Neuron (in vitro differentiated cells): ENCODE measurements at regions not wholly inside any gene's neighbourhood (a gene's known extent, or its start where the extent isn't known, plus 50 kb on each side); places are given as distances from the start of the nearest gene placed in this dataset.

Experiments
- H2AFZ ChIP-seq: one replicate; pipeline ENCODE4 v1.6.1; 2013; ENCODE audit warnings: low read depth, mild to moderate bottlenecking, inconsistent platforms, low read length, moderate library complexity
- H3K27me3 ChIP-seq: one replicate; pipeline ENCODE4 v1.6.1; 2013; ENCODE audit warnings: low read length; ENCODE audit not compliant: insufficient read depth
- H3K36me3 ChIP-seq: one replicate; pipeline ENCODE4 v1.6.1; 2013; ENCODE audit warnings: low read length; ENCODE audit not compliant: insufficient read depth
- H3K4me1 ChIP-seq: one replicate; pipeline ENCODE4 v1.6.1; 2013; ENCODE audit warnings: low read length; ENCODE audit not compliant: insufficient read depth
- H3K4me3 ChIP-seq: 2 replicates; pipeline ENCODE4 v1.5.1; 2013; ENCODE audit warnings: mild to moderate bottlenecking, low read length, moderate library complexity
- H3K9me3 ChIP-seq: one replicate; pipeline ENCODE4 v1.6.1; 2013; ENCODE audit warnings: low read length

- Histone ChIP-seq H3K4me1 (no peaks in the 10 kb centered on the region), H3K4me3 (no peak overlapping the region), H3K36me3 (no peaks in the 10 kb centered on the region), H3K9me3 (no peaks in the 10 kb centered on the region), H2AFZ (no peak overlapping the region), H3K27me3 (no peaks in the 10 kb centered on the region)
These were observed 307.4 kb upstream of the B3GAT1 start for GRCh38 chr11:134719397-134719796.

DNA sequence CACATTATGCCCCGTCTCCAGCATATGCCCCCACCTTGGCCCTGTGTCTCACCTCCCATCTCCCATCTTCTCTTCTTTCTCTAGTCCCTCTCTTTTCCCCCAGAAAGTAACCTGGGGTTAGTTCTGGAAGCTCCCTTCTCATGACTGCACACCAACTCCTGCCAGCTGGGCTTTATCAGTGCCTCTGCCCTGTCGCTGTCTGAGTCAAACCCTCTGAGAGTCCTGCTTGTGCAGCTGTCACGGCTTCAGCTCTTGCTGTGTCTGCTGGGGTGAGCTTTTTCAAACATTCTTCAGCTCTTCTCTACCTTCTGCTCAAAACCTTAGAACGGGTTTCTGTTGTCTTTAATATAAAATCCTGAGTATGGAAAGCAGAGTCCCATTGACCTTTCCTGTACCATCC is 304.5 kb upstream of the B3GAT1 start:
- H3K9me3 ChIP-seq, result no peaks in the 10 kb centered on the region
- no peak overlapping the region for H3K4me3 ChIP-seq
- H3K36me3 ChIP-seq, result no peaks in the 10 kb centered on the region
- peaks cover 3% of the 10 kb centered on the region for H3K4me1 ChIP-seq
- no peak overlapping the region for H2AFZ ChIP-seq
- H3K27me3 ChIP-seq, result no peaks in the 10 kb centered on the region

GRCh38 chr11:134714021-134714656 is 302.1 kb upstream of the B3GAT1 start:
- no peak overlapping the region for H3K4me3 ChIP-seq
- H3K27me3 ChIP-seq, result no peaks in the 10 kb centered on the region
- H3K4me1 ChIP-seq, result peaks cover 3% of the 10 kb centered on the region
- no peaks in the 10 kb centered on the region for H3K36me3 ChIP-seq
- H2AFZ ChIP-seq, result no peak overlapping the region
- no peaks in the 10 kb centered on the region for H3K9me3 ChIP-seq

- Histone ChIP-seq H3K4me1 (peaks cover 3% of the 10 kb centered on the region), H3K27me3 (no peaks in the 10 kb centered on the region), H2AFZ (no peak overlapping the region), H3K4me3 (no peak overlapping the region), H3K36me3 (no peaks in the 10 kb centered on the region), H3K9me3 (no peaks in the 10 kb centered on the region)
These were observed 300.4 kb upstream of the B3GAT1 start for GRCh38 chr11:134712228-134713145.

DNA sequence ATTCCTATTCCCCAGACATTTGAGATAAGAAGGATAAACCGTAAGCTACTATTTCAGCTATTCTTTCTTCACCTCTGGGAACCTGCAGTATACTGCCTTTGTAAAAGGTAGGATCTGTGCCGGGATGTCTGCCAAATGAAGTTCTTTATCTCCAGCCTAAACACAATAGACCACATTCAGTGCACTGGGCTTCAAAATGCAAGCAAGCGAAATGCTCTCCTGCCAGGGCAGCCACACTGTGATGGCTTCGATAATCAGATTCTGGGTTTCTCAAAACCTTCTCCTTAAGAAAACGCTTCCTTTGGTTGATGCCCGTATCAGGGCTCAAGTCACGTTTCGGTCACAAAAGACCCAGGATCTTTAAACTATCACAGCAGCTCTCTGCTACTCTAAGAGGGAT is 299.5 kb upstream of the B3GAT1 start:
- Histone ChIP-seq H3K4me3 (no peak overlapping the region), H3K9me3 (no peaks in the 10 kb centered on the region), H3K27me3 (no peaks in the 10 kb centered on the region), H3K36me3 (no peaks in the 10 kb centered on the region), H2AFZ (no peak overlapping the region), H3K4me1 (peaks cover 3% of the 10 kb centered on the region)

DNA sequence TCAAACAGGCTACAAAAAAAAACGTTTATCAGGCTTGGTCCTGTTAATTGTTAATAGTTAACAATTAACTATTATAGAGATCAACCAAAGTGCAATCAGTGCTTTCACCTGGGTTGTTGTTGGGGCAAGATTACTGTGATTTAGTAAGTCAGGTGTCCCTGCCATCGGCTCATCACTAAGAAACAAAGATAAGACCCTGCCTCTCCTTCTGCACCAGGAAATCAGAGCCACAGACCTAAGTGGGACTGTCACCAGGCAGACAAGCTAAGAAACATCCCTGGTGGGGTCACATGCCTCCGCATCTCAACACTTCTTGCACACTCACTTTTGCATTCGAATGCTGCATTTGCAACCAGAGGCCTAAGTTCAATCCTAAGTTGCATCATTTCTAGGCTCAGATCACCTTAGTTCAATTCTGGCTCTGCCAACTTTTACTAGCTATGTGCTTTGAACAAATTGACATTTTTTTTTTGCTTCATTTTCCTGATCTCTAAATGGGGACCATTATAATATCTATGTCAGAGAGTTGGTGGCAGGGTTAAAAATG is 298.9 kb upstream of the B3GAT1 start:
- no peaks in the 10 kb centered on the region for H3K27me3 ChIP-seq
- no peak overlapping the region for H2AFZ ChIP-seq
- peaks cover 3% of the 10 kb centered on the region for H3K4me1 ChIP-seq

GRCh38 chr11:134705858-134706257 is 293.8 kb upstream of the B3GAT1 start:
- peaks cover 2% of the 10 kb centered on the region for H3K27me3 ChIP-seq
- H3K4me1 ChIP-seq, result no peaks in the 10 kb centered on the region
- no peak overlapping the region for H2AFZ ChIP-seq
- H3K36me3 ChIP-seq, result no peaks in the 10 kb centered on the region
- no peak overlapping the region for H3K4me3 ChIP-seq
- no peaks in the 10 kb centered on the region for H3K9me3 ChIP-seq

More for the DNA sequence above, 298.9 kb upstream of the B3GAT1 start:
- no peaks in the 10 kb centered on the region for H3K9me3 ChIP-seq
- no peaks in the 10 kb centered on the region for H3K36me3 ChIP-seq
- H3K4me3 ChIP-seq, result no peak overlapping the region

DNA sequence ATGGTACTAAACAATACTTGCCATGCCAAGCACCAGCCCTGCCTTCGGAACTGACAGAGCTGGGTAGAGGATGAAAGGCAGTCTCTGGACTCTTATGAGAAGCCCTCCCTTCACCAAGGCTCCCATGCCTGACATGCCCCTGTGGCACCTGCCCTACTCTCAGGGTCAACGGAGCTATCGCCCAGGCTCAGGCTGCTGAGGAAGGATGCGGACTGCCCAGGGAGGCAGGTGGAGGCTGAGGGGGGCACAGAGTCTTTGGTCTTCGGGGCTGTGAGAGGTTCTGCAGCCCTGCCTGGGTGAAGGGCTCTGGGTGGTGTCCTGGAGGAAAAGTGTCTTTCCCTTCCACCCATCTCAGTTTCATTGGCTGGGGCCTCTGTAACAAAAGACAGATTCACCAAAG is 290.8 kb upstream of the B3GAT1 start:
- H3K9me3 ChIP-seq, result no peaks in the 10 kb centered on the region
- no peak overlapping the region for H3K4me3 ChIP-seq
- H3K4me1 ChIP-seq, result no peaks in the 10 kb centered on the region
- no peak overlapping the region for H2AFZ ChIP-seq
- peaks cover 2% of the 10 kb centered on the region for H3K27me3 ChIP-seq
- no peaks in the 10 kb centered on the region for H3K36me3 ChIP-seq

- Histone ChIP-seq H3K4me1 (no peaks in the 10 kb centered on the region), H3K27me3 (peaks cover 2% of the 10 kb centered on the region), H3K4me3 (no peak overlapping the region), H3K9me3 (no peaks in the 10 kb centered on the region), H3K36me3 (no peaks in the 10 kb centered on the region), H2AFZ (no peak overlapping the region)
These were observed 289.6 kb upstream of the B3GAT1 start for GRCh38 chr11:134701564-134702165.

- Histone ChIP-seq H3K27me3 (peaks cover 7% of the 10 kb centered on the region), H3K4me1 (no peaks in the 10 kb centered on the region), H3K36me3 (no peaks in the 10 kb centered on the region), H3K9me3 (no peaks in the 10 kb centered on the region), H3K4me3 (no peak overlapping the region), H2AFZ (no peak overlapping the region)
These were observed 288.1 kb upstream of the B3GAT1 start for GRCh38 chr11:134700101-134700640.

GRCh38 chr11:134696455-134696854 is 284.4 kb upstream of the B3GAT1 start:
- Histone ChIP-seq H3K9me3 (no peaks in the 10 kb centered on the region), H2AFZ (no peak overlapping the region), H3K36me3 (no peaks in the 10 kb centered on the region), H3K4me1 (no peaks in the 10 kb centered on the region), H3K27me3 (peaks cover 6% of the 10 kb centered on the region), H3K4me3 (no peak overlapping the region)

DNA sequence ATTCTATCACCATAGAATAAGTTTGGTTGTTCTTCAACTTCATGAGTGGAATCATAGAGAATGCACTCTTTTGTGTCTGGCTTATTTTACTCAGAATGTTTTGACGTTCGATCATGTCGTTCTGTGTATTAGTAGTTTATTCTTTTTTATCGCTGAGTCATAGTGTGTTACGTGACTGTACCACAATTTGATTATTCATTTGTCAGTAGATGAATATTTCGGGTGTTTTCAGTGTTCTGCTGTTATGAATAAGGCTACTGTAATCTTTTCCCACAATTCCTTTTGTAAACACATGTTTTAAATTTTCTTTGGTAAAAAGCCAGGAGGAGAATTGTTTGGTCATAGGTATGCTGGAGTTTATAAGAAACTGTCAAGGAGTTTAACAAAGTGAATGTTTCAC is 279.9 kb upstream of the B3GAT1 start:
- peaks cover 7% of the 10 kb centered on the region for H3K27me3 ChIP-seq
- H3K4me3 ChIP-seq, result no peak overlapping the region
- H3K4me1 ChIP-seq, result no peaks in the 10 kb centered on the region
- H3K9me3 ChIP-seq, result no peaks in the 10 kb centered on the region
- no peak overlapping the region for H2AFZ ChIP-seq
- no peaks in the 10 kb centered on the region for H3K36me3 ChIP-seq
